ENCODE measurements at regions not wholly inside any gene's neighbourhood (a gene's known extent, or its start where the extent isn't known, plus 50 kb on each side); places are given as distances from the start of the nearest gene placed in this dataset.

GRCh38 chr13:21757763-21758162 lies 86.9 kb downstream of the FGF9 start:
- H3K36me3 ChIP-seq (ENCODE audit: insufficient read depth, low read length), result no peaks in the 10 kb centered on the region
- no peak for TF ChIP-seq CTCF (IDR thresholded peaks at IDR 0.05; ENCODE audit: low read length)
- TF ChIP-seq EZH2 (IDR thresholded peaks at IDR 0.05; ENCODE audit: borderline replicate concordance, low read length), result no peak

GRCh38 chr13:21758441-21758840 lies 87.6 kb downstream of the FGF9 start:
- H3K36me3 ChIP-seq (ENCODE audit: insufficient read depth, low read length), result no peaks in the 10 kb centered on the region
- no peaks in the 10 kb centered on the region for H3F3A ChIP-seq (ENCODE audit: insufficient read depth, low read length)
- H3K9ac ChIP-seq (ENCODE audit: low read length), result no peak overlapping the region
- no peaks in the 10 kb centered on the region for H3K27me3 ChIP-seq (ENCODE audit: insufficient read depth, low read length)
- TF ChIP-seq EZH2 (IDR thresholded peaks at IDR 0.05; ENCODE audit: borderline replicate concordance, low read length), result no peak
- no peak for TF ChIP-seq CTCF (IDR thresholded peaks at IDR 0.05; ENCODE audit: low read length)
- no peaks in the 10 kb centered on the region for H3K9me2 ChIP-seq (ENCODE audit: low read depth, low read length)
- no peaks in the 10 kb centered on the region for H3K4me1 ChIP-seq (ENCODE audit: insufficient read depth, low read length, severe bottlenecking)
- no peak overlapping the region for H3K4me2 ChIP-seq (ENCODE audit: low read length)
- no peaks in the 10 kb centered on the region for H3K79me2 ChIP-seq (ENCODE audit: insufficient read depth, low read length)
- H3K27ac ChIP-seq (ENCODE audit: low read depth, low read length, poor library complexity, severe bottlenecking), result no peak overlapping the region
- H3K9me3 ChIP-seq (ENCODE audit: low read length), result no peaks in the 10 kb centered on the region
- H3K4me3 ChIP-seq (ENCODE audit: low read depth, low read length, poor library complexity, severe bottlenecking), result no peak overlapping the region
- no peak overlapping the region for H2AFZ ChIP-seq (ENCODE audit: low read length)
- no peaks in the 10 kb centered on the region for H4K20me1 ChIP-seq (ENCODE audit: insufficient read depth, low read length)

More at GRCh38 chr13:21757763-21758162, 86.9 kb downstream of the FGF9 start:
- Histone ChIP-seq H3K9ac (ENCODE audit: low read length) (no peak overlapping the region), H3K4me2 (ENCODE audit: low read length) (no peak overlapping the region), H3K9me3 (ENCODE audit: low read length) (no peaks in the 10 kb centered on the region), H3K79me2 (ENCODE audit: insufficient read depth, low read length) (no peaks in the 10 kb centered on the region), H4K20me1 (ENCODE audit: insufficient read depth, low read length) (no peaks in the 10 kb centered on the region), H3K9me2 (ENCODE audit: low read depth, low read length) (no peaks in the 10 kb centered on the region), H3K27me3 (ENCODE audit: insufficient read depth, low read length) (no peaks in the 10 kb centered on the region), H2AFZ (ENCODE audit: low read length) (no peak overlapping the region), H3K4me3 (ENCODE audit: low read depth, low read length, poor library complexity, severe bottlenecking) (no peak overlapping the region), H3F3A (ENCODE audit: insufficient read depth, low read length) (no peaks in the 10 kb centered on the region), H3K27ac (ENCODE audit: low read depth, low read length, poor library complexity, severe bottlenecking) (no peak overlapping the region), H3K4me1 (ENCODE audit: insufficient read depth, low read length, severe bottlenecking) (no peaks in the 10 kb centered on the region)

- Histone ChIP-seq H4K20me1 (ENCODE audit: insufficient read depth, low read length) (no peaks in the 10 kb centered on the region), H3K27me3 (ENCODE audit: insufficient read depth, low read length) (no peaks in the 10 kb centered on the region), H3K79me2 (ENCODE audit: insufficient read depth, low read length) (no peaks in the 10 kb centered on the region), H3K4me2 (ENCODE audit: low read length) (no peak overlapping the region), H3K9me3 (ENCODE audit: low read length) (no peaks in the 10 kb centered on the region), H3K9me2 (ENCODE audit: low read depth, low read length) (no peaks in the 10 kb centered on the region), H2AFZ (ENCODE audit: low read length) (no peak overlapping the region), H3K4me3 (ENCODE audit: low read depth, low read length, poor library complexity, severe bottlenecking) (no peak overlapping the region), H3K36me3 (ENCODE audit: insufficient read depth, low read length) (no peaks in the 10 kb centered on the region), H3F3A (ENCODE audit: insufficient read depth, low read length) (no peaks in the 10 kb centered on the region), H3K4me1 (ENCODE audit: insufficient read depth, low read length, severe bottlenecking) (no peaks in the 10 kb centered on the region), H3K9ac (ENCODE audit: low read length) (no peak overlapping the region), H3K27ac (ENCODE audit: low read depth, low read length, poor library complexity, severe bottlenecking) (no peak overlapping the region)
- TF ChIP-seq EZH2 (IDR thresholded peaks at IDR 0.05; ENCODE audit: borderline replicate concordance, low read length) (no peak), CTCF (IDR thresholded peaks at IDR 0.05; ENCODE audit: low read length) (no peak)
Measured at GRCh38 chr13:21759463-21759862, 88.6 kb downstream of the FGF9 start.
